Activated CD8-positive, alpha-beta T cell treated with anti-CD3 and anti-CD28 coated beads for 36 hours (primary cell): ENCODE measurements at regions not wholly inside any gene's neighbourhood (a gene's known extent, or its start where the extent isn't known, plus 50 kb on each side); places are given as distances from the start of the nearest gene placed in this dataset.

ENCODE experiments used
- ATAC-seq: fragments of 200-7000 bp; cut with Tn5 transposase; one replicate; pipeline ENCODE4 v1.10.0; 2021; ENCODE audit warnings: mild to moderate bottlenecking, moderate library complexity
- CTCF ChIA-PET: fragments of 350-600 bp; sonication (Branson Sonifier 250); formaldehyde crosslinking; loops from one replicate; lab custom pipeline; 2021; ENCODE audit warnings: antibody characterized with exemption; lab: Charles Lee
- POLR2A ChIA-PET: fragments of 350-600 bp; sonication (Branson Sonifier 250); formaldehyde crosslinking; loops from one replicate; lab custom pipeline; 2021; ENCODE audit warnings: antibody characterized with exemption; lab: Charles Lee
- DNase-seq: peaks from one replicate; pipeline ENCODE4 v3.0.0-alpha.2; 2020
- H3K27ac Mint-ChIP-seq: one replicate; pipeline ENCODE4 v1.8.0; 2021; ENCODE audit warnings: mild to moderate bottlenecking, mixed read lengths
- H3K27me3 Mint-ChIP-seq: one replicate; pipeline ENCODE4 v1.8.0; 2021; ENCODE audit warnings: mixed read lengths
- H3K36me3 Mint-ChIP-seq: one replicate; pipeline ENCODE4 v1.8.0; 2021; ENCODE audit warnings: low read depth, mixed read lengths
- H3K4me1 Mint-ChIP-seq: one replicate; pipeline ENCODE4 v1.8.0; 2021; ENCODE audit warnings: low read depth, mixed read lengths
- H3K4me3 Mint-ChIP-seq: one replicate; pipeline ENCODE4 v1.8.0; 2021; ENCODE audit warnings: mild to moderate bottlenecking, moderate library complexity, mixed read lengths
- H3K9me3 Mint-ChIP-seq: one replicate; pipeline ENCODE4 v1.8.0; 2021; ENCODE audit warnings: mixed read lengths
- intact Hi-C: fragments of 100-400 bp; cut with micrococcal nuclease; formaldehyde crosslinking; loops from one replicate; pipeline ENCODE4 v1.10.0; 2022
- TF ChIP-seq, protein P1 (sequence below): fragments of 200-600 bp; IDR thresholded peaks from one replicate; pipeline ENCODE4 v1.8.0; 2022; ENCODE audit warnings: antibody characterized with exemption, mild to moderate bottlenecking

DNA sequence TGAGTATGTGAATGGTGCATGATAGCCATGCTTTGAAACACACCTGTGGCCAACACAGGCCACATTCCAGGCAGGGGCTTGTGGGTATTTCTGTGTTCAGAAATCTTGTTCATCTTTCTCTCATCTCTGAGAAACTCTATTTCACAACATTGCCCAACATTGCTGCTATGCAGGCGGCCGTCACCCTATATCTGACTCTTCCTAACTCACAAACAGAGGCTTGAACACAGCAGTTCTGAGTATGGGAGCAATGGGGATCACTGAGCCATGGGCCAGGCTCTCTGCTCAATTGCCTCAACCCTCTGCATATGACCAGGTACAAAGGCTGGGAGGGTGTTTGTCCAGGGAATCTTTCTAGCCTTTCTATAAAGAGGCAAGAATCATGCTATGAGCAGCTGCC is 259.9 kb downstream of the BUD13 start:
- POLR2A ChIA-PET, result no interaction called here
- intact Hi-C loops, result loop anchor here (5.0 kb wide), 1 partner anchor 179 kb away; no protein-coding TSS in a partner anchor

DNA sequence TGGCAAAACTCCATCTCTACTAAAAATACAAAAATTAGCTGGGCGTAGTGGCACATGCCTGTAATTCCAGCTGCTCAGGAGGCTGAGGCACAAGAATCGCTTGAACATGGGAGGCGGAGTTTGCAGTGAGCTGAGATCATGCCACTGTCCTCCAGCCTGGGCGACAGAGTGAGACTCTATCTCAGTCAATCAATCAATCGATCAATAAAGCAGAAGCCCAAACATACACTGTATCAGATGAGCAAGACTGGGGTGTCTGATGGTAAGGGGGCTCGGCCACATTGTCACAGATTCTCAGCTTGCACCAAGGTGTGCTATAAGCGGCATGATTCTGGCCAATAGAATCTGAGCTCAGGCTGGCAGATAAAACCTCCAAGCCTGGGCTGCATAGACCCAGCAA is 261.1 kb downstream of the BUD13 start:
- no peak overlapping the region for H3K4me3 Mint-ChIP-seq
- peaks cover 18% of the 10 kb centered on the region for H3K27me3 Mint-ChIP-seq
- no peaks in the 10 kb centered on the region for H3K9me3 Mint-ChIP-seq
- no peak for DNase-seq
- intact Hi-C loops, result loop anchor here (5.0 kb wide), 1 partner anchor 181 kb away; no protein-coding TSS in a partner anchor
- no peak for ATAC-seq
- H3K36me3 Mint-ChIP-seq, result no peaks in the 10 kb centered on the region
- H3K27ac Mint-ChIP-seq, result no peak overlapping the region
- POLR2A ChIA-PET, result no interaction called here
- CTCF ChIA-PET, result interaction anchor here (0.8 to 1.6 kb wide), 2 partner anchors 11 to 12 kb away, joined by 3 to 4 read pairs; no protein-coding TSS in a partner anchor
- TF ChIP-seq, protein P1, sequence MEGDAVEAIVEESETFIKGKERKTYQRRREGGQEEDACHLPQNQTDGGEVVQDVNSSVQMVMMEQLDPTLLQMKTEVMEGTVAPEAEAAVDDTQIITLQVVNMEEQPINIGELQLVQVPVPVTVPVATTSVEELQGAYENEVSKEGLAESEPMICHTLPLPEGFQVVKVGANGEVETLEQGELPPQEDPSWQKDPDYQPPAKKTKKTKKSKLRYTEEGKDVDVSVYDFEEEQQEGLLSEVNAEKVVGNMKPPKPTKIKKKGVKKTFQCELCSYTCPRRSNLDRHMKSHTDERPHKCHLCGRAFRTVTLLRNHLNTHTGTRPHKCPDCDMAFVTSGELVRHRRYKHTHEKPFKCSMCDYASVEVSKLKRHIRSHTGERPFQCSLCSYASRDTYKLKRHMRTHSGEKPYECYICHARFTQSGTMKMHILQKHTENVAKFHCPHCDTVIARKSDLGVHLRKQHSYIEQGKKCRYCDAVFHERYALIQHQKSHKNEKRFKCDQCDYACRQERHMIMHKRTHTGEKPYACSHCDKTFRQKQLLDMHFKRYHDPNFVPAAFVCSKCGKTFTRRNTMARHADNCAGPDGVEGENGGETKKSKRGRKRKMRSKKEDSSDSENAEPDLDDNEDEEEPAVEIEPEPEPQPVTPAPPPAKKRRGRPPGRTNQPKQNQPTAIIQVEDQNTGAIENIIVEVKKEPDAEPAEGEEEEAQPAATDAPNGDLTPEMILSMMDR, result no peak
- no peaks in the 10 kb centered on the region for H3K4me1 Mint-ChIP-seq

More for the DNA sequence above, 259.9 kb downstream of the BUD13 start:
- TF ChIP-seq, protein P1, result no peak
- peaks cover 15% of the 10 kb centered on the region for H3K27me3 Mint-ChIP-seq
- H3K4me3 Mint-ChIP-seq, result no peak overlapping the region
- no peak for ATAC-seq
- H3K27ac Mint-ChIP-seq, result no peak overlapping the region
- H3K36me3 Mint-ChIP-seq, result no peaks in the 10 kb centered on the region
- no peak for DNase-seq
- CTCF ChIA-PET, result no interaction called here
- H3K9me3 Mint-ChIP-seq, result no peaks in the 10 kb centered on the region
- H3K4me1 Mint-ChIP-seq, result no peaks in the 10 kb centered on the region

DNA sequence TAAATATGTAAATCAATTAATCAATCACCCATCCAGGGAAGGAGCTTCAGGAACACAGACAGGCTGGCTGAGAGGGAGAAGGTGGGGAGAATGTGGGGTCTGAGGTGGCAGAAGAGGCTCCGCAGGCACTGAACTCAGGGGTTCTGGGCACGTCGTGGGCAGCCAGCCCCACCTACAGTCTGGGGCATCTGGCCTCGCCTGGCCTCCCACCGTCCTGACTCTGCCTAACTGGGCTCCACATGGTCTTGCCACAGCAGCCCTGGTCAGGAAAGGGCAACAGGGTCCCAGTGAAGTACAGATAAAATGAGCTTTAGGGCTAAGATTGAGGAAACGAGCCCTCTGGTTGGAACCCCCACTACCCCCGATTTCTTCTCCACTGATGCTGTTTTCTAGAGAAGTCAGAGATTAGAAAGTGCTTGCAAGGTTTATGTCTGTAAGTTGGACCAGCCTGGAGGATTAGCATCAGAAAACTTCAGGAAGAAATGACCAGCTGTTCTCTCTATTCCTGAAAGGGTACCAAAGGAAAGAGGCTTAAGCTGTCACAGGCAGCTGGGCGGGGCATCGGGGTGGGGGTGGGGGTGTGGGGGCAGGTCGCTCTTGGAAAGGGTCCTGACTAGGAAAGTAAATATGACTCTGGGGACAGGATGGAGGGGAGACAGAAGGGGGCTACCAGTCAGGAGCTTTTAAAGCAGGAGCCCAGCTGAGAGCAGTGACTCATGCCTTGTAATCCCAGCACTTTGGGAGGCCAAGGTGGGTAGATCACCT is 261.7 kb downstream of the BUD13 start:
- no peak overlapping the region for H3K4me3 Mint-ChIP-seq
- TF ChIP-seq, protein P1, result no peak
- H3K27ac Mint-ChIP-seq, result no peak overlapping the region
- DNase-seq (no peak), ATAC-seq (no peak)
- no peaks in the 10 kb centered on the region for H3K4me1 Mint-ChIP-seq
- intact Hi-C loops, result loop anchor here (5.0 kb wide), 1 partner anchor 181 kb away; no protein-coding TSS in a partner anchor
- CTCF ChIA-PET, result interaction anchor here (0.8 to 1.6 kb wide), 2 partner anchors 10 to 11 kb away, joined by 3 to 4 read pairs; no protein-coding TSS in a partner anchor
- no peaks in the 10 kb centered on the region for H3K36me3 Mint-ChIP-seq
- POLR2A ChIA-PET, result no interaction called here
- no peaks in the 10 kb centered on the region for H3K9me3 Mint-ChIP-seq
- H3K27me3 Mint-ChIP-seq, result peaks cover 21% of the 10 kb centered on the region

DNA sequence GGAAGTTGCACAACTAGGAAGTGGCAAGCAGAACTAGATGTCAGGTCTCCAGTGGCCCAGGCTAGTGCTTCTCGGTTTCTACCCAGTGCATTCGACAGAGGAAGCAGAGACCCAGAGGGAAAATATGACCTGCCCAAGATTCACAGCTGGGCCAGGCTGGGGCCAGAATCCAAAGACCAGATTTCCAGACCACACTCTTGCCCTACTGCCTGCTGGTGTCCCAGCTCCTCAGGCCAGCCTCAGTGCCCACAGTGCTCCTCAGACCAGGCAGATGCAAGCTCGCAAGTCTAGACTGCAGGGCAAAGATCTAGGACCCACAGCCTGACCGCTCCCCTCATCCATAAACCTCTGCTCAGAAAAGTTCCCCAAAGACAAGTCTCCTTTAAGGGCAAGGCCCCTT is 262.6 kb downstream of the BUD13 start:
- CTCF ChIA-PET, result interaction anchor here (1.4 kb wide), 1 partner anchor 11 kb away, joined by 6 read pairs; no protein-coding TSS in a partner anchor
- Mint-ChIP-seq H3K36me3 (no peaks in the 10 kb centered on the region), H3K4me3 (no peak overlapping the region), H3K9me3 (no peaks in the 10 kb centered on the region), H3K4me1 (no peaks in the 10 kb centered on the region), H3K27ac (no peak overlapping the region), H3K27me3 (peaks cover 23% of the 10 kb centered on the region)
- POLR2A ChIA-PET, result no interaction called here
- intact Hi-C loops, result loop anchor here (5.0 kb wide), 1 partner anchor 182 kb away; no protein-coding TSS in a partner anchor
- ATAC-seq (no peak), DNase-seq (no peak)
- TF ChIP-seq, protein P1, result no peak

DNA sequence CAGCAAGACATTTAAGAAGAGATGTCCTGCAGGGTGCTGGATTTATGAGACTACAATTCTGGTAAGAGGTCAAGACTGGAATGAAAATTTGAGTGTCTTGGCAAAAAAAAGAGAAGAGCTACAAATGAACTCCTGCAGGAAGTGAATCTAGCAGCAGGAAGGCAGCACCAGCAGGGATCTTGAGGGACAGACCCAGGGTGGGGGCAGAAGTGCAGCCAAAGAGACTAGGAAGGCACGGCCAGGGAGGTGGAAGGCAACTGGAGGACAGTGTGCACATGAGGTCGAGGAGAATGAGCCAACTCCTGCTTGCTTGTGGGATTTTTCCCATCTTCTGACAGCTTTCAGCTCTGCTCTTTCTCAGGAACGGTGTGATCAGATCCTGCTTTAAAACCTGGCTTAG is 263.2 kb downstream of the BUD13 start:
- no peak for ATAC-seq
- no peaks in the 10 kb centered on the region for H3K4me1 Mint-ChIP-seq
- H3K4me3 Mint-ChIP-seq, result no peak overlapping the region
- H3K9me3 Mint-ChIP-seq, result no peaks in the 10 kb centered on the region
- H3K36me3 Mint-ChIP-seq, result no peaks in the 10 kb centered on the region
- H3K27me3 Mint-ChIP-seq, result peaks cover 25% of the 10 kb centered on the region
- CTCF ChIA-PET, result interaction anchor here (1.4 kb wide), 1 partner anchor 10 kb away, joined by 6 read pairs; no protein-coding TSS in a partner anchor
- POLR2A ChIA-PET, result no interaction called here
- intact Hi-C loops, result no loop called here
- no peak overlapping the region for H3K27ac Mint-ChIP-seq
- TF ChIP-seq, protein P1, result no peak
- no peak for DNase-seq
